ENCODE measurements at regions not wholly inside any gene's neighbourhood (a gene's known extent, or its start where the extent isn't known, plus 50 kb on each side); places are given as distances from the start of the nearest gene placed in this dataset.

GRCh38 chr3:137163241-137163871 is 205.6 kb downstream of the IL20RB start:
- TF ChIP-seq GATA2 (IDR thresholded peaks at IDR 0.05; ENCODE audit: low read depth, low read length) (no peak), GATA3 (IDR thresholded peaks at IDR 0.05; ENCODE audit: low read depth, low read length) (no peak)

- TF ChIP-seq GATA2 (IDR thresholded peaks at IDR 0.05; ENCODE audit: low read depth, low read length) (no peak), GATA3 (IDR thresholded peaks at IDR 0.05; ENCODE audit: low read depth, low read length) (no peak)
These were observed 206.2 kb downstream of the IL20RB start for GRCh38 chr3:137163958-137164357.

- no peak for TF ChIP-seq GATA3 (IDR thresholded peaks at IDR 0.05; ENCODE audit: low read depth, low read length)
- no peak for TF ChIP-seq GATA2 (IDR thresholded peaks at IDR 0.05; ENCODE audit: low read depth, low read length)
These were observed 207.5 kb downstream of the IL20RB start for GRCh38 chr3:137165117-137165806.

- TF ChIP-seq GATA3 (IDR thresholded peaks at IDR 0.05; ENCODE audit: low read depth, low read length) (no peak), GATA2 (IDR thresholded peaks at IDR 0.05; ENCODE audit: low read depth, low read length) (no peak)
These were observed 214.2 kb downstream of the IL20RB start for GRCh38 chr3:137171834-137172603.

- TF ChIP-seq GATA2 (IDR thresholded peaks at IDR 0.05; ENCODE audit: low read depth, low read length) (no peak), GATA3 (IDR thresholded peaks at IDR 0.05; ENCODE audit: low read depth, low read length) (no peak)
These were observed 214.9 kb downstream of the IL20RB start for GRCh38 chr3:137172728-137173127.

GRCh38 chr3:137174514-137174913 is 216.7 kb downstream of the IL20RB start:
- TF ChIP-seq GATA3 (IDR thresholded peaks at IDR 0.05; ENCODE audit: low read depth, low read length) (no peak), GATA2 (IDR thresholded peaks at IDR 0.05; ENCODE audit: low read depth, low read length) (no peak)

- TF ChIP-seq GATA2 (IDR thresholded peaks at IDR 0.05; ENCODE audit: low read depth, low read length) = no peak
- TF ChIP-seq GATA3 (IDR thresholded peaks at IDR 0.05; ENCODE audit: low read depth, low read length) = no peak
These were observed 222.4 kb downstream of the IL20RB start for GRCh38 chr3:137180220-137180619.

- no peak for TF ChIP-seq GATA2 (IDR thresholded peaks at IDR 0.05; ENCODE audit: low read depth, low read length)
These were observed 233.5 kb downstream of the IL20RB start for GRCh38 chr3:137191133-137191923.

- TF ChIP-seq GATA2 (IDR thresholded peaks at IDR 0.05; ENCODE audit: low read depth, low read length) (no peak), GATA3 (IDR thresholded peaks at IDR 0.05; ENCODE audit: low read depth, low read length) (no peak)
These were observed 234.2 kb downstream of the IL20RB start for GRCh38 chr3:137191951-137192350.

GRCh38 chr3:137194301-137194700 is 236.5 kb downstream of the IL20RB start:
- TF ChIP-seq GATA2 (IDR thresholded peaks at IDR 0.05; ENCODE audit: low read depth, low read length) (no peak), GATA3 (IDR thresholded peaks at IDR 0.05; ENCODE audit: low read depth, low read length) (no peak)

GRCh38 chr3:137199678-137200077 is 241.9 kb downstream of the IL20RB start:
- TF ChIP-seq GATA3 (IDR thresholded peaks at IDR 0.05; ENCODE audit: low read depth, low read length) = no peak
- no peak for TF ChIP-seq GATA2 (IDR thresholded peaks at IDR 0.05; ENCODE audit: low read depth, low read length)

GRCh38 chr3:137201066-137201465 is 243.3 kb downstream of the IL20RB start:
- no peak for TF ChIP-seq GATA3 (IDR thresholded peaks at IDR 0.05; ENCODE audit: low read depth, low read length)
- TF ChIP-seq GATA2 (IDR thresholded peaks at IDR 0.05; ENCODE audit: low read depth, low read length) = no peak

- TF ChIP-seq GATA3 (IDR thresholded peaks at IDR 0.05; ENCODE audit: low read depth, low read length) (no peak), GATA2 (IDR thresholded peaks at IDR 0.05; ENCODE audit: low read depth, low read length) (no peak)
These were observed 245.2 kb downstream of the IL20RB start for GRCh38 chr3:137202941-137203340.

GRCh38 chr3:137204409-137204808 is 246.6 kb downstream of the IL20RB start:
- TF ChIP-seq GATA3 (IDR thresholded peaks at IDR 0.05; ENCODE audit: low read depth, low read length) (no peak), GATA2 (IDR thresholded peaks at IDR 0.05; ENCODE audit: low read depth, low read length) (no peak)

Data from SH-SY5Y (cell line).